HG03095 (cell line): ENCODE measurements at regions not wholly inside any gene's neighbourhood (a gene's known extent, or its start where the extent isn't known, plus 50 kb on each side); places are given as distances from the start of the nearest gene placed in this dataset.

Experiments
- ATAC-seq: cut with Tn5 transposase; IDR thresholded peaks from one replicate; pipeline ENCODE4 v1.9.1; 2021; ENCODE audit warnings: moderate library complexity; ENCODE audit not compliant: unreplicated experiment

GRCh38 chr18:41269294-41269693 lies 685.7 kb upstream of the PIK3C3 start:
- ATAC-seq: no peak

DNA sequence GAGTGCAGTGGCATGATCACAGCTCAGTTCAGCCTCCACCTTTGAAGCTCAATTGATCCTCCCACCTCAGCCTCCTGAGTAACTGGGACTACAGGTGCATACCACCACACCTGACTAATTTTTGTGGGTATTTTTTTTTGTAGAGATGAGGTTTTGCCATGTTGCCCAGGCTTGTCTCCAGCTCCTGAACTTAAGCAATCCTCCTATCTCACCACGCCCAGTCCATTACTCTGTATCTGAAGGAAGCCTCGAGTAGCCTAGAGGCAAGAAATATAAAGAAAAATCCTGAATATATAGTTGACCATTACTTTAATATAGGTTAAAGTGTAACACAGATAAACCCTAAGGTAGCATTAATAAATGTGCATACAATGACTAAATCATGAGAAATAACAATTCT lies 686.8 kb upstream of the PIK3C3 start:
- no peak for ATAC-seq

GRCh38 chr18:41266616-41267015 lies 688.4 kb upstream of the PIK3C3 start:
- no peak for ATAC-seq

DNA sequence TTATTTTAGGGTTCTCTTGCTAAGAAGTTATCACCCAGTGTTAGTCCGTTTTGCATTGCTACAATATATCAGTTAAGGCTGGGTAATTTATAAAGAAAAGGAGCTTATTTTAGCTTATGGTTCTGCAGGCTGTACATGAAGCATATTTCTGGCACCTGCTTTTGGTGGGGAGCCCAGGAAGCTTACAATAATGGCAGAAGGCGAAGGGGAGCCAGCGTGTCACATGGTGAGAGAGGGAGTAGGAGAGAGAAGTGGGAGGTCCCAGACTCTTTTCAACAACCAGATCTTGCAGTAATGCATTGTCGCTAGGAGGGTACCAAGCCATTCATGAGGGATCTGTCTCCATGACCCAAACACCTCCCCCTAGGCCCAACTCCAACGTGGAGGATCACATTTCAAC lies 688.8 kb upstream of the PIK3C3 start:
- ATAC-seq: no peak

DNA sequence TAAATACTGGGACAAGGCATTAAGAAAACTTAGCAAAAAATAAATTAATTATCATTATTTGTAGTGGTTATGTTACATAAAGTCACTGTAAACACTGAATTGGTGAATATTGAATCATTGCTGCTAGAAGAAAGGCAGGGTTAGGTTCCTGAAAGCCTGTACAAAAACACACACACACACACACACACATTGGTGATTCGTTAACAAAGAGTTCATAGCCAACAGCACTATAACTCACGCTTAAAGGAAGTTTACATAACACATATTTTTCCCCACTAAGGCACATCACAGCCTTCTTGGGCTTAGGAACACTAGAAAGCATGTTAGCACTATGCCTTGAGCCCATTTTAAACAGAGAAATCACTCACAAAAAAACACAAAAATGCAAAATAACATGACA lies 690.0 kb upstream of the PIK3C3 start:
- no peak for ATAC-seq

GRCh38 chr18:41263956-41264355 lies 691.1 kb upstream of the PIK3C3 start:
- no peak for ATAC-seq

DNA sequence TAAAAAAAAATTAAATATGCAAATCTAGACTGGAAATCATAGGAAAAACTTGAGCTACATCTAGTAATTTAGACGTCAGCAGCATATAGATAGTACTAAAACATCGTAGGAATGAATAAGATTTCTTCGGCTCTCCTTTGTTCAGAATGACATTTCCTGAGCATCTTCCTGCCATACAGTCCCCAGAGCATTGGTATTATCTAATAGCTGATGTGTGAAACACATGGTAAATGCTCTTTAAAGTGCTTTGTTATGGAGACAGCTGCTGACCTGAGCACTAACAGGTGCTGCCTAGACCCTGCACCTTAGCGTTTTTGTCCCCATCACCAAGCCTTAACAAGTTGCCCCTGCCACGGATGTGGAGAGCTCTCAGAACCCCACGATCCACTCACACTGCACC lies 692.3 kb upstream of the PIK3C3 start:
- ATAC-seq: no peak

GRCh38 chr18:41244591-41245037 lies 710.4 kb upstream of the PIK3C3 start:
- ATAC-seq: no peak

DNA sequence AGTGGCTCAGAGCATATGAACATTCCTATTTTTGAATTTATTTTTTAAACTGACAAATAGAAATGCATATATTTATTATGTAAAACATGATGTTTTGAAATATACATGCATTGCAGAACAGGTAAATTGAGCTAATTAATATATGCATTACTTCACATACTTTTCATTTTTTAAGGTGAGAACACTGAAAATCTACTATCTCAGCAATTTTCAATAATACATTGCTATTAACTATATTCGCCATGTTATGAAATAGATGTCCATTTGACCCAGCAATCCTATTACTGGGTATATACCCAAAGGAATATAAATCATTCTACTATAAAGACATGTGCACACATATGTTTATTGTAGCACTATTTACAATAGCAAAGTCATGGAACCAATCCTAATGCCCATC lies 717.7 kb upstream of the PIK3C3 start:
- no peak for ATAC-seq

GRCh38 chr18:41231681-41232080 lies 723.4 kb upstream of the PIK3C3 start:
- ATAC-seq: no peak

DNA sequence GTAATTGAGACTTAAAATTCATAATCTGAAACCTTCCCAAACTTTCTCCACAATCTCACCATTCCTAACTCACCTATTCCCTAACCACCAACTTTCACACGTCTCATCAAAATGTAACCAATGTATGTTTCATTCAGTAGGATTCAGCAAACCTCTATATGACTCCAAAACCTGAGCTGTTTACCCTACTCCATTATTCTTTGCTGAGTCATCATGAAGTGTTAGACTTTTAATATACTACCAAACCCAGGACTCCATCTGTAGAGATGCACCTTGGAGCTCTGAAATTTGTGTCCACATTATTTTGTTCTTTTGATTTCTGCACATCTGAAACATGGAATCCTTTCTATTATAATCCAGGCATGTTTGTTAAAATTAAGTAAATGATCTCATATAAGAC lies 727.0 kb upstream of the PIK3C3 start:
- ATAC-seq: no peak

- ATAC-seq: no peak
Measured at GRCh38 chr18:41226911-41227310, 728.1 kb upstream of the PIK3C3 start.

DNA sequence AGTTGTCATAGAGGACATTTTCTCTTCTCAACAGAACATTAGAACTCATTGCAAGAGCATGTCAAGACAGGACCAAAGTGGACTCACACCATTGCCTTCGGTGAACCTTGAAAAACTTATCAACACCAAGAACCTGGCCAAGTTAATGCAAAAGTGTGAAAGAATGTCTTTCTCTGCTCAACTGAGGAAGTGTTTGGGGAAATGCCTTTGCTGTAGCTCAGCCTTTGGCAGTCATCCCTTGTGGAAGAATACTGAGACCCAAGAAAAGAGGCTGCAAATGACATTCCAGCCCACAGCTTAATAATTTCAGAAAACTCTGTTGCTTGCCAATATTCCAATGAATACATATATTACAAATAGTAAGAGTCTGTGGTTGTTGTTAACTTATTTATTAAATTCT lies 728.8 kb upstream of the PIK3C3 start:
- no peak for ATAC-seq

- no peak for ATAC-seq
Measured at GRCh38 chr18:41216341-41217003, 738.6 kb upstream of the PIK3C3 start.

DNA sequence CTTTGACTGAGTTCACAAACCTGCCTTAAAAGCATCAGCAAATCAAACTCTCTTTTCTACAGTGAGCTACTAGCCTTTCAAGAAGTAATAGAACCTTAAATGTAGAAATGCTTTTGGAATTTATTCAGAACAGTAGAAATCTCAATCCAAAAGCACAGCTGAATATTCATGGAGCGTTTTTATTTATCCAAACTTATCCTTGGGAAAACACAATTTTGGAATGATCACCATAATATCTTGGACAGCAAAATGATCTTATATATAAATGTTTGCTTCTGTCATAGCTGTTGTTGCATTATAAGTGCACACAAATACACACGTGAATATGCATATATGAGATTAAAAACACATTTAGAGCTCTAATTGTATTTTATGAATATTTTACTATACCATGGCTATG lies 747.3 kb upstream of the PIK3C3 start:
- no peak for ATAC-seq

DNA sequence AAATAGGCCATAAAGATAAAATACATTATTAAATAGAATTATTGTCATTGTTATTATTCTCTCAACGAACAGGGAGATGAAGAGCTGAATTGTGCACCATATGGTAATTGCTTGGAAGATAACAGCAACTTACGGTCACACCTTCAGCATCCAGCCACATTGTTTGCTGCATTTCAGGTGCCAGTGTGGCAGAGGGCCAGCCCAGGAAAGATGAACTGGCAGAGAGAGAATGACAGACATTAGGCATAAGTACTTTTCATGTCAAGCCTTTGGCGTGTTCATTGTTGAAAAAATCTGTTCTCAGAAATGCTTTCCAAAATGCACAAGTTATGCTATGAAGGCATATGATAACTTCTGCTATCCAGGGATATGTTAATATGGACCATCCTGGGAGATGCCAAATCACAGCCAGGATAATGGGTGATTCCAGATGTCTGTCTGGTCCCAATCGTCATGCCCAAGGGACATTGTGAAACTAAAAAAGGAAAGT lies 748.6 kb upstream of the PIK3C3 start:
- no peak for ATAC-seq

DNA sequence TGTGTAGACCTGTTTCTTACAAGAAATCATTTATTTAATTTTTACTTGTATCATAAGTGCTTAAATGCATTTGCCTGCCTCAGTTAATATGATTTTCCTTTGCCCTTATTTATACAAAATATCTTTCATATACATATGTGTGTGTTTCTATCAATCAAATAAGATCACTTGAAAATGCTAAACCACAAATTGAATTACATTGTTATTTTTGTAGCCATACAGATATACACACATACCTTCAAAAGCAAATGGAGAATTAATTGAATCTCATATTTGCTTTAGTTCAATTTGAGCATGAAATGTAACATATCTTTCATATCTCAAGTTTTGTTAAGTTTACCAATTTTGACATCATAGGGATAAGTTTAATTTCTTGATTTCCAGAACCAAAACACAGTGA lies 755.8 kb upstream of the PIK3C3 start:
- no peak for ATAC-seq

DNA sequence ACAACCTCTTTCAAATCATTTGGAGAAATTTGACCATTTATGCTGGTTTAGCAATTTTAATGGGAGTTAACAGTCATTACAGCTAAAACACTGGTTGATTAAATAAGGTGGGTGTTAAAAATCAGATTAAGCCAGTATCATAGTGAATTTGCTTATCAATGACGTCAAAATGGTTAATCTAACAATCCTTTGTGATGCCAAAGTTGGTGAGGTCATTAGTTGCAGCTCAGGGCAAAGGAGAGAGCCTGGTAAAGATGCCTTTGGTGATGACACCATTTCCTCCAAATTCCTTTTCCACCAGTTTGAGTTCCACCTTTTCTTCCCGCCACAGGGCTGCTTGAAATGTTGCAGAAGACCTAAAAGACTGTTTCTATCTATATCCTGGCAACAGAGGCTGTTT lies 757.1 kb upstream of the PIK3C3 start:
- no peak for ATAC-seq

GRCh38 chr18:41170346-41170745 lies 784.7 kb upstream of the PIK3C3 start:
- ATAC-seq: no peak

DNA sequence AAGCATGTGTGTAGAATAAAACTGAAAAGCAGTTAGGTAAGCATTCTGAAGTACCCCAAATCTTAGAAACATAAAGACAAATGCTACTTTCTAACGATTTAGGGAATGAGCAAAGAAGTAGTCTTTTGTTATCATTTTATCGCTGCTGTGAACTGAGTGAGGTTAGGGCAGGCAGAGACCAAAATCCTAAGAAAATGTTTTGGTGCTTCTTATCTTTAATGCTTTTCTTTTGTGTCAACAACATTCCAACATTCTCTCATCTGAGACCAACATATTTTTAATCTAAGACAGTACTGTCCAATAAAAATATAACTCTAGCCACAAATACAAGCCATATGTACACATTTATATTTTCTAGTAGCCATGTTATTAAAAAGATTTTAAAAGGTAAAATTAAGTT lies 789.4 kb upstream of the PIK3C3 start:
- ATAC-seq: no peak

- ATAC-seq: no peak
Measured at GRCh38 chr18:41162781-41163180, 792.3 kb upstream of the PIK3C3 start.

- no peak for ATAC-seq
Measured at GRCh38 chr18:41162191-41162590, 792.8 kb upstream of the PIK3C3 start.
